ENCODE measurements at regions not wholly inside any gene's neighbourhood (a gene's known extent, or its start where the extent isn't known, plus 50 kb on each side); places are given as distances from the start of the nearest gene placed in this dataset.
"Not testable (repeated sequence)": the region's sequence is repeated elsewhere in the genome, so short reads cannot be mapped to it uniquely, and the experiment has no call there.

DNA sequence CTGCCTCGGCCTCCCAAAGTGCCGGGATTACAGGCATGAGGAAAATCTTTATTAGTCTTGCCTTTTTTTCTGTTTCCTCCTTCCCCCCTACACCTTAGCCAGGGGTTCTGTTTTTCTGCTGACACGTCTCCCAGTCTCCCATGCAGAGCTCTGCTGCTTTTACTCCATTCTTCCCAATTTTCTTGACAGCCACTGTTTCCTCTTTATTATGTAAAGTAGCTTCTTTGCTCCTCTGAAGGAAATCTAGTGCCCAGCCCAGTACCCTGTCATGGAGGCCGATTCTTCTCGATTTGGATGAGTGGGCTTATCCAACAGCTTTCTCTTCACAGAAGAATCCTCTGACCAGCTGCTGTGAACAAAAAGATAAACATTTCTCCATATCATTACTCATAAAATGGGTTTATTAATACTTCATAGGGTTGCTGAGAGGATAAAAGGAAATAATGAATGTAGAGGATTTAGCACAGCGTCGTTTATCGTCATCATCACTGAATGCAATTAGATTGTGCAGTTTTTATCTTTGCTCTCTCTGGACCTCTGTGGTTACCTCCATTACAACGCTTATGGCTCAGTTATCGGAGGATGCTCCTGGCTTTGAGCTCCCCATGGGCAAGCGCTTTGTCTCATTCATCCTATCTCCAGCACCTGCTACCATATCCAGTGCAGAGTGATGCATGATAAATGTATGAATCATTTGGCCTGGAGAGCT is 375.6 kb upstream of the C11orf87 start:
- DNase-seq, result no peak

DNA sequence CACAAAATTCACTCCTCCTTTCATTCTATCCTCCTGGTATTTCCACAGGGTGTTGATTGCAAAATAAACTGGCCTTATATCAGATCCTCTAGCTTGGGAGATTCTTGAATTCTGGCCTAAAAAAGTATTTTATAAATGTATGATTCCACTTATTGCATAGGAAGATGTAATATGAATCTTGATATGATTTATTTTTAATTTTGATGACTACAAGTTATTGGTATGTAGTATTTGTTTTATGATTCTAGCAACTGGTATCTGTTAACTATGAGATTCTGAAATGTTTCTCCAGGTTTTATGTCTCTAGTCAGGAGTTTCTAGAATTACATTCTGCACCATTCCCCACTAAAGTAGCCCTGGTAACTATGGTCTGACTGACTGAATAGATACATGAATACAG is 373.9 kb upstream of the C11orf87 start:
- DNase-seq, result no peak

DNA sequence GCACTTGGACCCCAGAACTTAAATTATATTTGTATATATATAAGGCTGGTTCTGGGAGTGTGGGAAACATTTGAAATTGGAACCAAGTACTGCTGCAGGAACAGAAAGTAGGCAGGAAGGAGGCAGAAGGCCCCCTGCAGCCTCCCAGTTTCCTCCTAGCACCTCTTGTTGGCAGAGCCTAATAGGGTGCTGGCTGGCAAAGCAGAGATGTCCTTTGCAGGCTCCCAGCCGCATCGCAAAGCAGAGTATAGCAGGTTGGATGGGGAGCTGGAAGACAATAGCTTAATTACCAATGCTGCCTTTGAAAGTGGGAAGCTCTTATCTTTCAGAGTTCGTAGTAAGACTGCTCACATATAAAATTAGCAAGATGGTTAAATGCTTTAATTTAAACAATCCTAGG is 370.8 kb upstream of the C11orf87 start:
- no peak for DNase-seq

DNA sequence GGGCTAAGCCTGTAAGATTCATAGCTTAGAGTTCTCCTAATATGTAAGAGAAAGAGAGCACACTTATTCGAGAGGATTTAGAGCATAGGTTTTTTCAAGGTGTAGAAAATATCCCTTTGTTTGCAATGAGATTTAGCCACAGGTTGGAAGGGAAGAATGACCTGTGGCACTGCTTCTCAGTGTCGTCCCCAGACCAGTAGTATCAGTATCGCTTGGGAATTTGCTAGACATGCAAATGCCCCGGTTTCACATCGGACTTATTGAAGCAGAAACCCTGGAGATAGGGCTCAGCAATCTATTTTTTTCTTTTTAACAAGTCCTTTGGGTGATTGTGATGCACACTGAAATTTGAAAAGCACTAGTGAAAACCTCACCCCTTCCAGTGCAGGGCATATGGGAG is 362.6 kb upstream of the C11orf87 start:
- DNase-seq, result no peak

- DNase-seq, result no peak
Measured at GRCh38 chr11:109061394-109061793, 360.6 kb upstream of the C11orf87 start.

DNA sequence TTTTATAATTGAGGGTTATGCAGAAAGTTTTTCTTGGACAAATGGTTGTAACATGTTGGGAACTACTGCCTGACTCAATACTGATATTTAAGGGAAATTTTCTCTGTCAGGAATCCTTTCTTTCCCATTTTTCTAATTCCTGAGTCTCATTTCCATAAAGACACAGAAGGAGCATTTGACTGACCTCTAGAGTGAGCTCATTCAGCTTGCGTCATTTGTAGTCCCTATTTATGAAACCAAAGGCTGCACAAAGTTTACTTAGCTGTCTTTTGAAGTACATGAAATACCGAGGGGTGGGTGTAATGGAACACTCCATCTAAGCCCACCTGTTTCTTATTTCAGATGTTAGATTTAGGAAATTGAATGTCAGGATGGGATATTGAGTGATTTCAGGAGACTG is 359.5 kb upstream of the C11orf87 start:
- no peak for DNase-seq

- no peak for DNase-seq
Measured at GRCh38 chr11:109062871-109063270, 359.1 kb upstream of the C11orf87 start.

GRCh38 chr11:109064618-109065311 is 357.2 kb upstream of the C11orf87 start:
- not testable (repeated sequence) for DNase-seq

GRCh38 chr11:109071262-109071661 is 350.7 kb upstream of the C11orf87 start:
- no peak for DNase-seq

GRCh38 chr11:109071712-109072524 is 350.1 kb upstream of the C11orf87 start:
- peak; percentile 83 for DNase-seq

DNA sequence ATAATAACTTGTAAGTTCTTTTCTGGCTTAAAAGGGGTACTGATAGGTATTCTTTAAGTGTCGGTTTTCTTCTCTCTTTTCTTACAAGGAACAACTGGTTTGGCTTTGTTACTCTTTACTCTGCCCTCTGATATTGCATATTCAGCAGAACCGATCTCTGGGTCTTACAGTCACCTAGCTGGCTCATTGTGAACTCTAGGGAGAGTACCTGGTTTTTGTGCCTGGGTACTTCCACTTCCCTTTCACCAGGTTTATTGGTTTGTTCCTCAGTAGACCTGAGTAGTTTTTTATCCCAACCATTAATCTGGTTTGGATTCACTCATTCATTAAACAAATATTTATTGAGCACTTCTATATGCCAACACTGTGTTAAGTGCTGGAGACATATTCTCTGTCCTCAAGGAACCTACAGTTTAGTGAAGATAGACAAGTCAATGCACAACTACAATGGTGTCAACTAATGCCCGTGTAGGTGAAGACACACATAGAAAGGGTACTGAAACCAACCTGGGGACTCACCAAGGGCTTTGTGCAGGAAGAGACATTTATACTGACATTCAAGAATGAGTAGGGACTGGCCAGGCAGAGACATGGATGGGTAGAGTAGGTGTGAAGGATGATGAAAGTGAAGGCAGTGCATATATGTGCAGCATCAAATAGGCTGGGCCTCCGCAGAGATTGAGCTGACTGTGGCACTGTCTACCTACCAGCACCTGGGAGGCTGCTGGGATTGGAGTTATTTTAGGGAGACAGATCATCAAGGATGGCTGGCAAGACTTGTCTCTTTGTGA is 348.8 kb upstream of the C11orf87 start:
- no peak for DNase-seq

DNA sequence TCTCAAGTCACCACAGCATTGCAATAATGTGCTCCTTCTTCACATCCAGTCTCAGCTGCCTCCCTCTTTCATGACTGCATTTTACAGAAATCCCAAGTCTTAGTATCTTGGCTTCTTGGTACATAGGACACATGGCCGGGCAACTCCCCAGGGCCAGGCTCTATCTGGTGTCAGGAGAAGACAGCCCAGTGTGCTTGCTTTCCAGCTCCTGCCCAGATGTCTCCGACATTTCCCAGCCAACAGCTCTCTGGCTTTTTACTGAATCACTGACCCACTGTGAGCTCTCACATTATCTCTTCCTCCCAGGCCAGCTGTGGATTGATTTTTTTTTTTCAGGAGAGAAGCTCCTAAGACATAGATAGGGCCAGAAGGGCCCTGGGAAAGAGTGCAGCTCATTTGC is 346.0 kb upstream of the C11orf87 start:
- DNase-seq, result peak; percentile 70

DNA sequence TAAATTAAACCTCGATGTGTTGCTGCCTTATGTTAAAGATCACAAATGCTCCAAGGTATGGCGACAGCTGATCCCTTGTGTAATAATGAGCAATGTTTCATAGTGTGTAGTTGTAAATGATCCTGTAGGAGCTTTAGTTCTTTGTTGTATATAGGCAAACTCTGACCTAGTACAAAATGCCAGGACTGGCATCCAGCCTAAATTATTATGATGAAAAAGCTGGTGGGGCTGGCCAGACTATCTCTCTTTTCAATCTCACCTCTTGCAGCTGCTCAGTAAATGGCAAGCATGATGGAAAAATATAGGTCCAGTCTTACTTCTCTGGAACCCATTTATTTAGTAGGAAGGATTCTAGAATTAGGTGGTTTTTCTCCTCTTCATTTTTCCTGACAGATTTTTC is 345.1 kb upstream of the C11orf87 start:
- peak; percentile 46 for DNase-seq

DNA sequence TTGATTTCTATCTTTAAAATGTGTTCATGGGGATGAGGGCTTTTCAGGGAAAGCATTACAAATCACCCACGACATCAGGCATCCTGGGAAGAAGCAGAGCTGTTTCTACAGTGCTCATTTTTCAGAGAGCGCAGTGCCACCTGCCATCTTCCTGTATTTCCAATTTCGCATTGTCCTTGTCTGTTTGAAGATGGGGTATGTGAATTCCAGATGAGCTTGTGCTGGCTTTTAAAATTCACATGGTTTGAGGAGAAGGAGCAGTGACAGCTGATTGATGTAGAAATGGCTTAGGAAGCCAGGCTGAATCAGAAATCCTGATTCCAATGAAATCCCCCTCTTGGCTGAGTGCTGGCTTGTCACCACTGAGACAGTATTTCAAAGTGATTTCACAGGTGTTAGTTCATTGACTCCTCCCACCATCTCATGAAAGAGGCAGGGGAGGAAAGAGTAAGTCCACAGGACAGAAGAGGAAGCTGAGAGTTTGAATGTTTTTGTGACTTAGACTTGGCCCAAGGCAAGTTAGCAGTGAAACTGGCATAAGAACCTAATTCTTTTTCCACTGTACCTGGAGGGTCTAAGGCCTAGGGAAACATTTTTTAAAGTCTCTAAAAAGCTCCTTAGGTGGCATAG is 344.6 kb upstream of the C11orf87 start:
- DNase-seq, result no peak

- DNase-seq, result peak; percentile 95
Measured at GRCh38 chr11:109085708-109086373, 336.1 kb upstream of the C11orf87 start.

GRCh38 chr11:109086931-109087330 is 335.1 kb upstream of the C11orf87 start:
- DNase-seq, result no peak

DNA sequence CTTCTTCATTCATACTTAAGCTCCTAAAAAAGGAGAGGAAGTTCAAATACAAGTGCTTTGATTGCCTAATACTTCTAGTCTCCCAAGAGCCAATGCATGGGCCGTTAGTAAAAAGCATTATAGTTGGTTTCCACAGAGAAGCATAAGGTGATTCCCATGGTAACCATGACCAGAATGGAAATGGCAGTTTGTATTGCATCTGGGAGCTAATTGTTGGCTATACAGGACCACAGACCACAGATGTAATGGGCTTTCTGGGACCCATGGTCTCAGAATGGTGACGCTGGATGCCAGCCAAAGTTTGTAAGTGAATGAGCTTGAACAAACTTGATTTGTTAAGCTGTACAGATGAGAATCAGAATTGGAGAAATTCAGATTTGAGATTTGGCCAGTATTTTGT is 333.9 kb upstream of the C11orf87 start:
- peak; percentile 23 for DNase-seq

GRCh38 chr11:109089144-109089543 is 332.8 kb upstream of the C11orf87 start:
- no peak for DNase-seq

DNA sequence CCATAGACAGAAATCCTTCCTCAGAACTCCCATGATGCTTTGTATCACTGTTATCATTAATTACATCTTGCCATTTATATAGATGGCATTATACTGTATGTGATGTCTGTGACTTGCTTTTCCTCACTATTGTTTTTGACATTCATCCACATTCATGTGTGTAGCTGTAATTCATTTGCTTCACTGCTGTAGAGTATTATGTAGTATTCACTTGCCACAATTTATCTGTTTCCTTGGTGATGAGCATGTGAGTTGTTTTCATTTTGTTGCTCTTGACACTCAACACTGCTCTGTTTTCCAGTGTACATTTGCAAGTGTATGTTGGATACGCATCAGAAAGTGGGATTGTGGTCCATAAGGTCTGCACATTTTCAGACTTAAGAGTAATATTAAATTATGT is 328.6 kb upstream of the C11orf87 start:
- DNase-seq, result no peak

GRCh38 chr11:109096266-109096665 is 325.7 kb upstream of the C11orf87 start:
- no peak for DNase-seq

GRCh38 chr11:109106151-109106906 is 315.7 kb upstream of the C11orf87 start:
- no peak for DNase-seq
